Right cardiac atrium (tissue), 5 donors: ENCODE measurements at regions not wholly inside any gene's neighbourhood (a gene's known extent, or its start where the extent isn't known, plus 50 kb on each side); places are given as distances from the start of the nearest gene placed in this dataset.
"Not testable (repeated sequence)": the region's sequence is repeated elsewhere in the genome, so short reads cannot be mapped to it uniquely, and the experiment has no call there.

Experiments
- ATAC-seq, 2 donors: fragments of 200-7000 bp; cut with Tn5 transposase; one replicate each; pipeline versions ENCODE4 v1.8.0 to v1.9.1; 2020; ENCODE audit warnings: moderate library complexity in 2 of 2, mild to moderate bottlenecking in 1 of 2
- DNase-seq, 3 donors: peaks; one replicate each; pipeline ENCODE4 v3.0.0-alpha.2; 2020
- H3K27ac ChIP-seq: one replicate; pipeline ENCODE4 v1.5.1; 2013; ENCODE audit warnings: mild to moderate bottlenecking, low read length, control low read depth, moderate library complexity
- H3K27me3 ChIP-seq: one replicate; pipeline ENCODE4 v1.6.1; 2013; ENCODE audit not compliant: control insufficient read depth, insufficient read depth
- H3K4me1 ChIP-seq: one replicate; pipeline ENCODE4 v1.6.1; 2013; ENCODE audit warnings: low read length; ENCODE audit not compliant: control insufficient read depth, insufficient read depth
- H3K4me3 ChIP-seq: one replicate; pipeline ENCODE4 v1.5.1; 2013; ENCODE audit warnings: low read length, control low read depth
- H3K9me3 ChIP-seq: one replicate; pipeline ENCODE4 v1.6.1; 2013; ENCODE audit warnings: low read length; ENCODE audit not compliant: control insufficient read depth
- WGBS: extraction: QIAGEN DNeasy Blood & Tissue Kit; methylation state at CpG from one replicate; pipeline ENCODE4 v1.1.7; 2013; 5-methylcytosine and 5-hydroxymethylcytosine counted together
- intact Hi-C, 4 donors: fragments of 100-400 bp; cut with DNase I; formaldehyde crosslinking; loops; one replicate each; pipeline versions ENCODE4 v1.11.0 to v1.14.0; 2022 to 2023
- donor health status: healthy with polysubstance abuse.
- donor health status: DM: no; HTN: yes; CAD: no.
- donor health status: DM: no; HTN: no; CAD: no.
- donor health status: DM: no; HTN: yes; CAD: no; lungs with severe emphysema.
- donor health status: DM: yes; HTN: yes; CAD: no.

- no peaks in the 10 kb centered on the region for H3K9me3 ChIP-seq
- no peaks in the 10 kb centered on the region for H3K4me1 ChIP-seq
- no peak overlapping the region for H3K4me3 ChIP-seq
- H3K27ac ChIP-seq = no peak overlapping the region
- 67% methylated on average over 14 of the region's 14 CpGs for WGBS
- ATAC-seq (peak; percentile 63 to 86), DNase-seq (peak; percentile 28 to 67 (median 65))
- H3K27me3 ChIP-seq = no peaks in the 10 kb centered on the region
- intact Hi-C loops = no loop called here
Measured at GRCh38 chr15:26051761-26052675, 188.9 kb upstream of the ATP10A start.

DNA sequence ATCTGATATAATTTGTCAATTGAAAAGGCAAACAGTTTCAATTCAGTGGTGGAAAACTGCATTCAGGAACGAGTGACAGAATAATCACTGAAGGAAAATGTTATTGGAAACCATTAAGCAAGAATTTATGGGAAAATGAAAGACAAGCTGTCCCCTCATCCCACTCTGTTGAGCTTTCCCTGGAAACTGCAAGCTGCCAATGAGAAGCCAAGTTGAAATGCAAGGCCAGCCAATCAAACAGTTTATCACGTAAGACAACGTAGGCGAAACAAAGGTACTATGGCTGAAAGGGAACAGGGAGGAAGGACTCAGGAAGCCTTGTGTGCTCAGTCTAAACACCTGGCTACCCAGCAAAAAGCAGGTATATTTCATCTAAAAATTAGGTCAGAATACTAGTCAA, 187.9 kb upstream of the ATP10A start:
- no peak for ATAC-seq
- Histone ChIP-seq H3K27ac (no peak overlapping the region), H3K27me3 (no peaks in the 10 kb centered on the region), H3K4me3 (no peak overlapping the region), H3K9me3 (no peaks in the 10 kb centered on the region), H3K4me1 (no peaks in the 10 kb centered on the region)
- intact Hi-C loops = no loop called here
- WGBS = 61% methylated on average over 4 of the region's 4 CpGs
- DNase-seq = no peak

GRCh38 chr15:26049900-26050657, 187.0 kb upstream of the ATP10A start:
- no peaks in the 10 kb centered on the region for H3K4me1 ChIP-seq
- H3K4me3 ChIP-seq = no peak overlapping the region
- no peaks in the 10 kb centered on the region for H3K9me3 ChIP-seq
- WGBS = 60% methylated on average over 9 of the region's 9 CpGs
- intact Hi-C loops = no loop called here
- no peak for DNase-seq
- H3K27me3 ChIP-seq = no peaks in the 10 kb centered on the region
- H3K27ac ChIP-seq = no peak overlapping the region
- ATAC-seq = no peak

DNA sequence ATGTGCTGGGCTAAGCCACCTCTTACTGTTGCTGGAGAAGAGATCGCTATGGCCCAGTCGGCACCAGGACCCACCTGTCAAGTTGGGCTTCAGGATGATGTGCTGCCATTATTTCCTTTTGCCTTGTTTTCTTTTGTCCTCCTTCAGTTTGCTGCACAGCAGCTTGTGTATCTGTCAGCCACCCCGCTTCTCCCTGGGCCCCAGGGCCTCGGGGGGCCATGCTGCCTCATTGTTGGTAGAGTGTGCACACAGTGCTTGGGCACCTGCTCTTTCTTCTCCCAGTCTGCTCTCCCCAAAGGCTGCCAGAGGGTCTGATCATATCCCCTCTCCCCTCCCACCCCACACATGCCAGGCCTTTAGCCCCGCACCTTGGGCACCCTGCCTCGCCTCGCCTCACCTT, 185.5 kb upstream of the ATP10A start:
- 86% methylated on average over 7 of the region's 7 CpGs for WGBS
- Histone ChIP-seq H3K4me3 (no peak overlapping the region), H3K27me3 (no peaks in the 10 kb centered on the region), H3K27ac (no peak overlapping the region), H3K9me3 (no peaks in the 10 kb centered on the region), H3K4me1 (no peaks in the 10 kb centered on the region)
- no peak for DNase-seq
- no peak for ATAC-seq
- intact Hi-C loops = no loop called here

GRCh38 chr15:26045516-26045915, 182.4 kb upstream of the ATP10A start:
- Histone ChIP-seq H3K27ac (no peak overlapping the region), H3K9me3 (no peaks in the 10 kb centered on the region), H3K27me3 (no peaks in the 10 kb centered on the region), H3K4me3 (no peak overlapping the region), H3K4me1 (no peaks in the 10 kb centered on the region)
- DNase-seq (no peak), ATAC-seq (no peak)
- intact Hi-C loops = no loop called here
- WGBS = 88% methylated on average over 2 of the region's 2 CpGs

DNA sequence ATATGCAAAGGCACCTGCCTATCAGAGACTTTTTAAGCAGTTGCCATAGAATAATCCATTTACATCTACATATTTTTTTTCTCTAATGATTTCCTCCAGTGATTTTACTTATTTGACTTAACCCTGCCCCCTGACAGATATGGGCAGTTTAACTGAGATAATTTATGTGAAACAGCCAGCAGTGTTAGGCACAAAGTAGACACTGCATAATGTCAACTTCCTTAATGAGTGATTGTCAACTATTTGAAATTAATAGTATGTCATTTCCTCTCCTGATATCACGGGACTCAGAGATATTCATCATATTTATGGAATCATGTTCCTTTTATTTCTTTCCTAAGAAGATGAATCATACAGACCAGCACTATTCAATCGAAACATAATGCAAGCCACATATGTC, 179.9 kb upstream of the ATP10A start:
- WGBS = 51% methylated on average over 2 of the region's 2 CpGs
- intact Hi-C loops = no loop called here

DNA sequence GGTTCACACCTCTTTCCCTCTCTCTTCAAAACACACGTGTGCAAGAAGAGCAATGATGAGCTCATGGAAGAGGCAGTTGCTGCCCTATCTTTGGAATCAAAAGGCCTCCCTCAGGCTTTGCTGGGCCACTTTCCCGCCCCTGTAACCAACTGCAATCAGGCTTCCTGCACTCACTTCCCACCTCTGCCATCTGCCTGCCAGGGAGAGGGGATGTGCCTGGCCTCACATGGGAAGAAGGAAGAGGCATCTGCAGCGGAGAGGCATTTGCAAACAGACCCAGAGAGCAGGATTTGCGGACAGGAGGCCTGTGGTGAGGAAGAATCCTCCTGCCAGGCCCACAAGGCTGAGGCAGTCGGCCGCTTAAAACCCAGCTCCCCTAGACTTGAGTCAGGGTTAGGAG, 175.6 kb upstream of the ATP10A start:
- Histone ChIP-seq H3K27ac (no peak overlapping the region), H3K4me1 (no peaks in the 10 kb centered on the region), H3K27me3 (no peaks in the 10 kb centered on the region), H3K9me3 (no peaks in the 10 kb centered on the region), H3K4me3 (no peak overlapping the region)
- DNase-seq (no peak), ATAC-seq (no peak)
- WGBS = 47% methylated on average over 6 of the region's 6 CpGs
- intact Hi-C loops = no loop called here

More for the DNA sequence above, 179.9 kb upstream of the ATP10A start:
- Histone ChIP-seq H3K27me3 (no peaks in the 10 kb centered on the region), H3K27ac (no peak overlapping the region), H3K4me3 (no peak overlapping the region), H3K9me3 (no peaks in the 10 kb centered on the region), H3K4me1 (no peaks in the 10 kb centered on the region)
- ATAC-seq (no peak), DNase-seq (no peak)

DNA sequence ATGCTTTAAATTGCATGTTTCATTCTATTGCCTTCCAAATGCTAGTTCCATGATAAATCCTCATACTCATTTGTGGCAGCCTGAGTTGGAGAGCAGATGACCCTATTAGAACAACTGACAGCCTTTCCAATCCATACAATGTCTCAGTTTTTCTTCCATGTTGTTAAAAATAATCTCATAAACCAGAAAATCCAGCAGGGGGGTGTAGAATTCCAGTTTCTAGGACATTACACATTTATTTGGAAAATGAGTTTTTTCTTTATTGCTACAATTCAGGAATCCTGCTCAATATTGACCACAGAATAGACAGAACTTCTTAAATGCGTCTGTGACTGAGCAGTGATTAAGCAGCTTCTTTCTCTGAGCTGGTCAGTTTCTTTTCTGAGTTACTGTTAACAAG, 174.2 kb upstream of the ATP10A start:
- H3K4me1 ChIP-seq = no peaks in the 10 kb centered on the region
- H3K27ac ChIP-seq = no peak overlapping the region
- H3K4me3 ChIP-seq = no peak overlapping the region
- intact Hi-C loops = no loop called here
- 63% methylated on average over 1 of the region's 1 CpG for WGBS
- ATAC-seq (no peak), DNase-seq (no peak)
- no peaks in the 10 kb centered on the region for H3K9me3 ChIP-seq
- no peaks in the 10 kb centered on the region for H3K27me3 ChIP-seq

DNA sequence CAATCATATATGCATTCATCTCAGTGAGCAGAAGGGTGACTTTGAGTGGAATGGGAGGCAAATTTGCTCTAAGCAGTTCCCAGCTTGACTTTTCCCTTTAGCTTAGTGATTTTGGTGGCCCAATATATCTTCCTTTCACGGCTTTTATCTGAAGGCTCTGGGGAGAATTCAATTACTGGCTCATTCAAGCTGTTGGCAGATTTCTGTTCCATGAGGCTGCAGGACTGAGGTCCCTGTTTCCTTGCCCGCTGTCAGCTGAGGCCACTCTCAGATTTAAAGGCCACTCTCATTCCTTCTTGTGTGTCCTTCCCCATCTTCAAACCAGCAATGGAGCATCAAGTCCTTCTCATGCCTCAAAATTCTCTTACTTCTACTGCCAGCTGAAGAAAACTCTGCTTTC, 170.4 kb upstream of the ATP10A start:
- no peak overlapping the region for H3K27ac ChIP-seq
- H3K4me1 ChIP-seq = no peaks in the 10 kb centered on the region
- 56% methylated on average over 2 of the region's 2 CpGs for WGBS
- H3K9me3 ChIP-seq = no peaks in the 10 kb centered on the region
- no peak for DNase-seq
- no peaks in the 10 kb centered on the region for H3K27me3 ChIP-seq
- intact Hi-C loops = no loop called here
- no peak for ATAC-seq
- H3K4me3 ChIP-seq = no peak overlapping the region

- Histone ChIP-seq H3K4me3 (no peak overlapping the region), H3K27ac (no peak overlapping the region), H3K27me3 (no peaks in the 10 kb centered on the region), H3K4me1 (no peaks in the 10 kb centered on the region), H3K9me3 (no peaks in the 10 kb centered on the region)
- WGBS = 66% methylated on average over 9 of the region's 9 CpGs
- intact Hi-C loops = no loop called here
- ATAC-seq (no peak), DNase-seq (no peak)
Measured at GRCh38 chr15:26032162-26032846, 169.2 kb upstream of the ATP10A start.

GRCh38 chr15:26029586-26029985, 166.5 kb upstream of the ATP10A start:
- H3K4me3 ChIP-seq, H3K27me3 ChIP-seq, H3K9me3 ChIP-seq, DNase-seq, ATAC-seq, H3K4me1 ChIP-seq, H3K27ac ChIP-seq: not testable (repeated sequence)
- intact Hi-C loops = loop anchor here in 1 of 4 donors (10.0 kb wide), 1 partner anchor 65 kb away; no protein-coding TSS in a partner anchor
- WGBS = 87% methylated on average over 7 of the region's 7 CpGs
